GM12865 (cell line): ENCODE measurements at regions not wholly inside any gene's neighbourhood (a gene's known extent, or its start where the extent isn't known, plus 50 kb on each side); places are given as distances from the start of the nearest gene placed in this dataset.

Source experiments
- DNase-seq: peaks from one replicate; pipeline ENCODE4 v3.0.0; 2010; ENCODE audit warnings: low read depth
- H3K4me3 ChIP-seq: 2 replicates; pipeline ENCODE4 v1.5.1; 2011; ENCODE audit warnings: mild to moderate bottlenecking, low read depth, low read length, control low read depth
- CTCF ChIP-seq: IDR thresholded peaks from 2 replicates; pipeline ENCODE4 v1.5.1; 2011; ENCODE audit warnings: low read length, control low read depth, low read depth, inconsistent platforms; ENCODE audit not compliant: insufficient read depth; ENCODE audit errors: missing control alignments

GRCh38 chr1:47506053-47506452 is 68.2 kb downstream of the FOXD2 start:
- DNase-seq, result no peak
- TF ChIP-seq CTCF, result no peak
- H3K4me3 ChIP-seq, result no peak overlapping the region

GRCh38 chr1:47507144-47507543 is 69.3 kb downstream of the FOXD2 start:
- no peak overlapping the region for H3K4me3 ChIP-seq
- no peak for TF ChIP-seq CTCF
- DNase-seq, result no peak

- no peak overlapping the region for H3K4me3 ChIP-seq
- DNase-seq, result no peak
- TF ChIP-seq CTCF, result no peak
Measured at GRCh38 chr1:47507881-47508701, 70.2 kb downstream of the FOXD2 start.

- H3K4me3 ChIP-seq, result no peak overlapping the region
- no peak for DNase-seq
- TF ChIP-seq CTCF, result no peak
Measured at GRCh38 chr1:47508702-47509431, 71.0 kb downstream of the FOXD2 start.

GRCh38 chr1:47510282-47510811 is 72.5 kb downstream of the FOXD2 start:
- no peak overlapping the region for H3K4me3 ChIP-seq
- no peak for TF ChIP-seq CTCF
- no peak for DNase-seq

- no peak for DNase-seq
- no peak for TF ChIP-seq CTCF
- no peak overlapping the region for H3K4me3 ChIP-seq
Measured at GRCh38 chr1:47511825-47512224, 74.0 kb downstream of the FOXD2 start.
